ENCODE measurements at regions not wholly inside any gene's neighbourhood (a gene's known extent, or its start where the extent isn't known, plus 50 kb on each side); places are given as distances from the start of the nearest gene placed in this dataset.

- Histone ChIP-seq H3K4me3 (ENCODE audit: low read length) (no peak overlapping the region), H3K36me3 (ENCODE audit: control insufficient read depth, insufficient read depth, low read length) (no peaks in the 10 kb centered on the region), H3K9ac (ENCODE audit: low read length) (no peak overlapping the region), H3K9me3 (ENCODE audit: control insufficient read depth, low read length) (no peaks in the 10 kb centered on the region), H3K4me1 (ENCODE audit: control insufficient read depth, insufficient read depth, low read length) (no peaks in the 10 kb centered on the region), H3K27me3 (ENCODE audit: control insufficient read depth, insufficient read depth, low read length) (no peaks in the 10 kb centered on the region)
Observed at GRCh38 chr7:17490825-17491224, 192.4 kb downstream of the AHR start.

- Histone ChIP-seq H3K4me3 (ENCODE audit: low read length) (no peak overlapping the region), H3K9me3 (ENCODE audit: control insufficient read depth, low read length) (no peaks in the 10 kb centered on the region), H3K36me3 (ENCODE audit: control insufficient read depth, insufficient read depth, low read length) (no peaks in the 10 kb centered on the region), H3K9ac (ENCODE audit: low read length) (no peak overlapping the region), H3K4me1 (ENCODE audit: control insufficient read depth, insufficient read depth, low read length) (peaks cover 5% of the 10 kb centered on the region), H3K27me3 (ENCODE audit: control insufficient read depth, insufficient read depth, low read length) (no peaks in the 10 kb centered on the region)
Observed at GRCh38 chr7:17492437-17492836, 194.0 kb downstream of the AHR start.

- Histone ChIP-seq H3K4me3 (ENCODE audit: low read length) (no peak overlapping the region), H3K9ac (ENCODE audit: low read length) (no peak overlapping the region), H3K36me3 (ENCODE audit: control insufficient read depth, insufficient read depth, low read length) (no peaks in the 10 kb centered on the region), H3K9me3 (ENCODE audit: control insufficient read depth, low read length) (no peaks in the 10 kb centered on the region), H3K4me1 (ENCODE audit: control insufficient read depth, insufficient read depth, low read length) (peaks cover 9% of the 10 kb centered on the region), H3K27me3 (ENCODE audit: control insufficient read depth, insufficient read depth, low read length) (no peaks in the 10 kb centered on the region)
Observed at GRCh38 chr7:17493446-17493845, 195.0 kb downstream of the AHR start.

- H3K36me3 ChIP-seq (ENCODE audit: control insufficient read depth, insufficient read depth, low read length), result no peaks in the 10 kb centered on the region
- no peaks in the 10 kb centered on the region for H3K9me3 ChIP-seq (ENCODE audit: control insufficient read depth, low read length)
- no peaks in the 10 kb centered on the region for H3K27me3 ChIP-seq (ENCODE audit: control insufficient read depth, insufficient read depth, low read length)
- peaks cover 9% of the 10 kb centered on the region for H3K4me1 ChIP-seq (ENCODE audit: control insufficient read depth, insufficient read depth, low read length)
- H3K4me3 ChIP-seq (ENCODE audit: low read length), result no peak overlapping the region
- no peak overlapping the region for H3K9ac ChIP-seq (ENCODE audit: low read length)
Observed at GRCh38 chr7:17495655-17496394, 197.4 kb downstream of the AHR start.

GRCh38 chr7:17497136-17497535, 198.7 kb downstream of the AHR start:
- peaks cover 9% of the 10 kb centered on the region for H3K4me1 ChIP-seq (ENCODE audit: control insufficient read depth, insufficient read depth, low read length)
- H3K4me3 ChIP-seq (ENCODE audit: low read length), result no peak overlapping the region
- H3K27me3 ChIP-seq (ENCODE audit: control insufficient read depth, insufficient read depth, low read length), result no peaks in the 10 kb centered on the region
- H3K36me3 ChIP-seq (ENCODE audit: control insufficient read depth, insufficient read depth, low read length), result no peaks in the 10 kb centered on the region
- no peaks in the 10 kb centered on the region for H3K9me3 ChIP-seq (ENCODE audit: control insufficient read depth, low read length)
- no peak overlapping the region for H3K9ac ChIP-seq (ENCODE audit: low read length)

GRCh38 chr7:17497549-17498167, 199.2 kb downstream of the AHR start:
- H3K36me3 ChIP-seq (ENCODE audit: control insufficient read depth, insufficient read depth, low read length), result no peaks in the 10 kb centered on the region
- H3K9me3 ChIP-seq (ENCODE audit: control insufficient read depth, low read length), result no peaks in the 10 kb centered on the region
- no peaks in the 10 kb centered on the region for H3K27me3 ChIP-seq (ENCODE audit: control insufficient read depth, insufficient read depth, low read length)
- peaks cover 9% of the 10 kb centered on the region for H3K4me1 ChIP-seq (ENCODE audit: control insufficient read depth, insufficient read depth, low read length)
- no peak overlapping the region for H3K4me3 ChIP-seq (ENCODE audit: low read length)
- H3K9ac ChIP-seq (ENCODE audit: low read length), result no peak overlapping the region

GRCh38 chr7:17498230-17498629, 199.8 kb downstream of the AHR start:
- H3K9ac ChIP-seq (ENCODE audit: low read length), result no peak overlapping the region
- H3K9me3 ChIP-seq (ENCODE audit: control insufficient read depth, low read length), result no peaks in the 10 kb centered on the region
- peaks cover 9% of the 10 kb centered on the region for H3K4me1 ChIP-seq (ENCODE audit: control insufficient read depth, insufficient read depth, low read length)
- no peaks in the 10 kb centered on the region for H3K27me3 ChIP-seq (ENCODE audit: control insufficient read depth, insufficient read depth, low read length)
- no peaks in the 10 kb centered on the region for H3K36me3 ChIP-seq (ENCODE audit: control insufficient read depth, insufficient read depth, low read length)
- no peak overlapping the region for H3K4me3 ChIP-seq (ENCODE audit: low read length)

GRCh38 chr7:17500736-17501135, 202.3 kb downstream of the AHR start:
- Histone ChIP-seq H3K4me1 (ENCODE audit: control insufficient read depth, insufficient read depth, low read length) (peaks cover 17% of the 10 kb centered on the region), H3K36me3 (ENCODE audit: control insufficient read depth, insufficient read depth, low read length) (no peaks in the 10 kb centered on the region), H3K9ac (ENCODE audit: low read length) (no peak overlapping the region), H3K9me3 (ENCODE audit: control insufficient read depth, low read length) (no peaks in the 10 kb centered on the region), H3K27me3 (ENCODE audit: control insufficient read depth, insufficient read depth, low read length) (no peaks in the 10 kb centered on the region), H3K4me3 (ENCODE audit: low read length) (no peak overlapping the region)

GRCh38 chr7:17501441-17502212, 203.2 kb downstream of the AHR start:
- Histone ChIP-seq H3K4me1 (ENCODE audit: control insufficient read depth, insufficient read depth, low read length) (peaks cover 25% of the 10 kb centered on the region), H3K4me3 (ENCODE audit: low read length) (no peak overlapping the region), H3K9ac (ENCODE audit: low read length) (no peak overlapping the region), H3K36me3 (ENCODE audit: control insufficient read depth, insufficient read depth, low read length) (no peaks in the 10 kb centered on the region), H3K27me3 (ENCODE audit: control insufficient read depth, insufficient read depth, low read length) (no peaks in the 10 kb centered on the region), H3K9me3 (ENCODE audit: control insufficient read depth, low read length) (no peaks in the 10 kb centered on the region)

GRCh38 chr7:17502213-17503060, 204.0 kb downstream of the AHR start:
- Histone ChIP-seq H3K9me3 (ENCODE audit: control insufficient read depth, low read length) (no peaks in the 10 kb centered on the region), H3K4me1 (ENCODE audit: control insufficient read depth, insufficient read depth, low read length) (peaks cover 24% of the 10 kb centered on the region), H3K27me3 (ENCODE audit: control insufficient read depth, insufficient read depth, low read length) (no peaks in the 10 kb centered on the region), H3K4me3 (ENCODE audit: low read length) (no peak overlapping the region), H3K9ac (ENCODE audit: low read length) (no peak overlapping the region), H3K36me3 (ENCODE audit: control insufficient read depth, insufficient read depth, low read length) (no peaks in the 10 kb centered on the region)

GRCh38 chr7:17506095-17506494, 207.6 kb downstream of the AHR start:
- H3K9me3 ChIP-seq (ENCODE audit: control insufficient read depth, low read length), result no peaks in the 10 kb centered on the region
- peaks cover 20% of the 10 kb centered on the region for H3K4me1 ChIP-seq (ENCODE audit: control insufficient read depth, insufficient read depth, low read length)
- no peak overlapping the region for H3K4me3 ChIP-seq (ENCODE audit: low read length)
- no peak overlapping the region for H3K9ac ChIP-seq (ENCODE audit: low read length)
- no peaks in the 10 kb centered on the region for H3K27me3 ChIP-seq (ENCODE audit: control insufficient read depth, insufficient read depth, low read length)
- H3K36me3 ChIP-seq (ENCODE audit: control insufficient read depth, insufficient read depth, low read length), result no peaks in the 10 kb centered on the region

All from mucosa of stomach (tissue), 1 donor.